GM18499 (cell line): ENCODE measurements at regions not wholly inside any gene's neighbourhood (a gene's known extent, or its start where the extent isn't known, plus 50 kb on each side); places are given as distances from the start of the nearest gene placed in this dataset.
"Not testable (repeated sequence)": the region's sequence is repeated elsewhere in the genome, so short reads cannot be mapped to it uniquely, and the experiment has no call there.

ENCODE experiments used
- ATAC-seq: cut with Tn5 transposase; IDR thresholded peaks from one replicate; pipeline ENCODE4 v1.9.1; 2021; ENCODE audit warnings: moderate number of reproducible peaks; ENCODE audit not compliant: insufficient read depth, unreplicated experiment

DNA sequence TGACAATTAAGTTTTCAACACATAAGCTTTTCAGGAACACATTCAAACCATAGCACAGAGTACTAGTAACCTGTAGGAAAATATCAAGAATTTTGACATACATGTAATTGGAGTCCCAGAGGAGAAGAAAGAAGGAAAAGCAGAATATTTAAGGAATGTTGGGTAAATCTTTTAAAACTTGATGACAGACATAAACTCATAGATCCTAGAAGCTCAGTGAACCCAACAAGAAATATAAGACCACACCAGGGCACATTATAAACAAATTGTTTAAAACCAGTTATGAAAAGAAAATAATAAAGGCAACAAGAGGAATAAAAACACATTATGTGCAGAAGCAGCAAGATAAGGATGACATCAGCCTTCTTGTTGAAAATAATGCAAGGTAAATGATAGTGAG lies 151.5 kb upstream of the ATXN1 start:
- no peak for ATAC-seq

DNA sequence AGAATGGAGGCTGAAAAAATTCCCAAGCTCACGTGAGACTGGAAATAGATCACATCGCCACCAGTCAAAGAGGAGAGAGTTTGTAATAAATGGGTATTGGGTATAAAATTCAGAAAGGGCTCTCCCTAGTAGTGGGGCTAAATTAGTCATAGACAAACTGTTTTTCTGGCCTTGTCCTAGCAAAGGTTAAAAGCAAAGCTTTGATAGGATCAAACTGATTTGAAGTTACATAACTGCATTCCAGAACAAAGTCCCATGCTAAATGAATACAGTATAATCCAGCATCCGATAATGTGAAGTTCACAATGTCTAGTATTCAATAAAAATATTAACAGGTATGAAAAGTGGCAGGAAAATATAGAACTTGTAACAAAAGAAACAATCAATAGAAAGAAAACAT lies 149.8 kb upstream of the ATXN1 start:
- no peak for ATAC-seq

DNA sequence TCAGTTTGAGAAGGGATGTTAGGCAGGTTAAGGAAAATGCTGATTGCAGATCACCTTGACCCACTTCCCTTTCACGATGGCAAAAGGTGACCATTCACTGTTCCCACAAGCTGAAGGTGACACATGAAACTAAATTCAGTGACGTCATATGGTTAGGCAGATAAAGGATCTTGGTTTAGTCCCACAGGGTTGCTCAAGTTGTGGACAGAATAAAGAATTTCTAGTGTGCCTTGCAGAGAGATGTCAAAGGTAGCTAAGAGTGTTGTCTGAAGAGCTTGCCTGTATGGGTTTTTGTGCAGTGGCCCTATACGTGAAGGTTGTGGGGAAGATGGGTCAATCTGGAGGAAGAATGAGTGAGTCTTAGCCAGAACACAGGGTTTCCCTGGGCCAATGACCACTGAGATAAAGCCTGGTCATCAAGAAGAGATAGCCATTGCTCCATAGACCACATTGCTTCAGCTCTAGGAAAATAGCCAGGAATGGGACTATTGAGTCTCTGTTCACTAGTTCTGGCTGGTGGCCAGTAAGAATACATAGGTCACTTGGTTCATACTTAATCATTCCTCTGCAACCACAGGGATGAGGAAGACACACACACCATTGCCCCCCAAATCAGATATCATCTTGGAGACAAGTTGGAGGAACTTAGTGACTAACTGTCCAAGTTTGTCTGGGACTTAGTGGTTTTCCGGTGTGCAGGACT lies 148.5 kb upstream of the ATXN1 start:
- no peak for ATAC-seq

DNA sequence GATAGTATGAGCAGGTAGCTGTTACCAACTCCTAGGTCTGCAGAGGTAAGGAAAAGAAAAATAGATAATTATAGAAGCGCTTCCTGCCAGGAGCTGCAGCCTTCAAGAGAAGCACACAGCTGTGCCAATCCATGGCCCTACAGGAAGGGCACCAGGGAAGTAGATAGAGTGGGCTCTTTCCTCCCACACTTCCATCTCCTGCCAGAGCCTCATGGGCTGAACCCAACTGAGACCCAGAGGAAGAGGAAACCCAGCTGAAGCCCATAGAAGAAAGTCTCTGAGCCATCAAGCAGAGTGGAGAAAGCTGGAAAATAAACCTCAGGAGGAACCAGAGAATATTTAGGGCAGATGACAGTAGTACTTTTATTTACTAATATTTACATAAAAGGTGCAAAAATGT lies 146.7 kb upstream of the ATXN1 start:
- no peak for ATAC-seq

DNA sequence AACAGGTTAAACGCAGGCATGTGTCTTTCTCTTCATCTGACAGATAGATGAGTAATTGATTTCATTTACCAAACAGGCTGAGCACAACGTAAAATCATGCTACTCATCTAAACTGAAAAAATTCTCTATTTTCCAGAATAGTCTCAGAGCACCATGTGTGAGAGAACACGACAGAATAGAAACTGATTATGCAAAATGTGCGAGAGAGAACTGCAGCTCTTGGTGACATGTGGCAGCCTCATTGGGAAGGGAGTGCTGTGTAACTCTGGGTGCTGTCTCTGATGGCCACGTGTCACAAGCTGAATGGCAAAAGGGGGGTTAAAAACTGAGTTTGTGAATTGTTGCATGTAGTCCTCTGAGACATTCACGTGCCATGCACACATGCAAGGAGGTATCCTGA lies 143.7 kb upstream of the ATXN1 start:
- no peak for ATAC-seq

DNA sequence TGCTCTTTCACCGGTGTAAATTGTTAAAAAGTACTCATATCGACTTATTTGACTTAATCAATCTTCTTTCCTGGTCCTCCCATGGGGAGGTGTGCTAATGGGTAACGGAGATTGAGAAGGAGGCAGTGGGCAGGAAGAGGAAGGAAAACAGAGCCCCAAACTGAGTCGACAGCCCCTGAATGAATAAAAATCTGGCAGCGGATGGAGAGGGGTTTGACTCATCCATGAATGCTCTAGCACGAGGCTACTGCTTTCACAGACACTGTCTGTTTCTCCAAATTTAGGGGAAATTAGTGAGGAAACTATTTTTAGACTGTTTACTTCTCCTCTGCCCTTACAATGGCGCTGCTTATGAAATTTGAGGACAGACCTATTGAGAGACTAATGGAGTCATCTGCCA lies 142.2 kb upstream of the ATXN1 start:
- ATAC-seq: no peak

DNA sequence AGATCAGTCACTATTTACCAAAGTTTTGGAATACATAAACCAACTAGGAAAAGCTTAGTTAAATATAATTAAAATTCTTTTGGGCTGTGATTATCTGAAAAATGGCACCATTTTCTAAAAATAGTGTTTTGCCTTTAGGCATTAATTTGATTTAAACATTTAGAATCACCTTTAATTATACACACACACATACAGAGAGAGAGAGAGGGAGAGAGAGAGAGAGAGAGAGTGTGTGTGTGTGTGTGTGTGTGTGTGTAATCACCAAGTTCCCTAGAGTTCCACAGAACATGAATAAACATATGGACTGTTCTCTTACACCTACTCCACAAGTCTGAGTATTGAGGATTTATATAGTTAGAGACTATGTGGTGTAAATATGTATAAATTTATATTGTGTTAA lies 141.2 kb upstream of the ATXN1 start:
- ATAC-seq: no peak

DNA sequence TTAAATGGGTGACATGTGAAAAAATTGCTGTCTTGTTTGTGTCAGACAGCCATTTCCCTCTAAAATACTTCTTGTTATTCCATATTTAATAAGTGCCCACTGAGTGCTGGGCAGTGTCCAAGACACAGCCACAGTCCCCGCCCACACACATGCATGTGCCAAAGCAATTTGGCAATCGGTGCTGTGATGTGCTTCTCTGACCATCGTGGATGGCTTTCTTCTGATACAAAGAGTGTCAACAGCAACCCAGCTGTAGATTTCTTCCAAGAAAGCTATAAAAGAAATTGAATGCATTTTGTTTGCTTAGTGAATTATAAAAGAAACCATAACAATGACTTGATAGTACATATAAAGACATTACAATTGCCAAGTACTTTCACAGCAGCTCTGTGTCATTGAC lies 140.5 kb upstream of the ATXN1 start:
- no peak for ATAC-seq

DNA sequence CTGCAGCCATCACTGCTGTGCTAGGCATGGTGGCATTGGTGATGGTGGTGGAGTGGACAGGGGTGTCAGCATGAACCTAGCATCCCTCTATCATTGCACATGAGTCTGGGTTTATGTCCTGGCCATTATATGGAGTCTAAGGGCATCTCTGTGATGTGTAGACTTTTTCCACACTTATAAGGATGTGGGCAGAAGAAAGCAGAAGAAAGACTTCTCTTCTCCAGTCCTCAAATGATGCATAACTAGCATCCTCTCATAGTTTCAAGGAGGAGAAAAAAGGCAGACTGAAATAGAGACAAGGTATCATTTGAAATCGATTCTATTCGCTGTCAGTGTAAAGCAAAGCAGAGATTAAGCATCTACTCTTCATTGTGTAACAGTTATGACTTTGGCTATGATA lies 140.0 kb upstream of the ATXN1 start:
- no peak for ATAC-seq

DNA sequence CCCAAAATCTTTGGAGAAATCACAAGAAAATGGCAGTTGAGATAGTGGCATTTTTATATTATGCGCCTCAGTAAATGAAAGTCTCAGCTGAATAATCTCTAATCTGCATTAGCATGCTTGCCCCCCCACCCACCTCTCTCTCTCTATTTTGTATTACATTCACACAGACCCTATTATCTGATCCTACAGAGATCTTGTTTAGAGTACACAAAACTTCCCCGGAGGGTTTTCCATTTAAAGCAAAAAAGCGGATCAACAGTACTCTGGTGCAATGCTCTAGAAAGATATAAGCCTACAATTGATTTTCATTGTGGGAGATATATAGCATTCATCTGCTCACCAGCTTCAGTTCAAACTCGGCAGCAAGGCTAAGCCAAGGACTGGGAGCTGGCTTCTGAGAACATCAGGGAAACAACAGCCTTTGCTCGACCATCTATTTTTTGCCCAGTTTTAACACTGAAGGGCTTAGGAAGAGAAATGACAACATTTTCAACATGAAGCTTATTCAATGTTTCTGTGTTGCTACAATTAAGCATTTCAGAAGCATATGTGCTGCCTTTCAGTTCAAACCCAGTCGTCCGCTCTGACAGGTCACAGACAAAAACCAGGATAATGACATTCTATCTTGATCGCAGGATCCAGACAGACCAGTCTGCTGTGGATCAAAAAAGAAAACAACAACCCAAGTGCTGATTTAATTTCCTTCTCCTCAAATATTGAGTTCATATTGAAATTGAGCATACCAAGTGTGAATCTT lies 137.6 kb upstream of the ATXN1 start:
- no peak for ATAC-seq

DNA sequence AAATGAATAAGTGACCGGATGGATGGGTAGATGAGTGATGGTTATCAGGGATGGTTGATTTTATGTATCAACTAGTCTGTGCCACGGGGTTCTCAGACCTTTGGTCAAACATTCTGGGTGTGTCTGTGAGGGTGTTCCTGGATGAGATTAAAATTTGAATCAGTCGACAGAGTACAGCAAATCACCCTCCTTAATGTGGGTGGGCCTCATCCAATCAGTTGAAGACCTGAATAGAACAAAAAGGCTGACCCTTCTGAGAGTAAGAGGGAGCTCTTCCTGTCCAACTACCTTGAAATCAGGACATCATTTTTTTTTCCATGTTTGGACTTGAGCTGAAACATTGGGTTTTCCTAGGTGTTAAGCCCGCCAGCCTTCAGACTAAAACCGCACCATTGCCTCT lies 136.4 kb upstream of the ATXN1 start:
- ATAC-seq: no peak

DNA sequence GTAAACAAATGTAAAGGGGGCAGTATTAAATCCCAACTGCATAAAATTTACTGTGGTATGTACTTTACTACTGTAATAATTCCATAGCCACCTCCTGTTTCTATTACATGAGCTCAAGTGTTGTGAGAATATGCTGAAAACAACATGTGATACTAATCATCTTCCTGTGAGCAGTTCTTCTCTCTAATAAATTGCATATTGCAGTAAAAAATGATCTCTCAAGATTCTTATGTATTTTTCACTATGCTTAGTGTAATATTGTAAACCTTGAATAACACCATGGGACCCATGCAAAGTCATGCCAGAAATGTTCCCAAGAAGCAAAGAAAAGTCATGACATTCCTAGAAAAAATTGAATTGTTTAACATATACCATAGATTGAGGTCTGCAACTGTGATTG lies 133.0 kb upstream of the ATXN1 start:
- no peak for ATAC-seq

DNA sequence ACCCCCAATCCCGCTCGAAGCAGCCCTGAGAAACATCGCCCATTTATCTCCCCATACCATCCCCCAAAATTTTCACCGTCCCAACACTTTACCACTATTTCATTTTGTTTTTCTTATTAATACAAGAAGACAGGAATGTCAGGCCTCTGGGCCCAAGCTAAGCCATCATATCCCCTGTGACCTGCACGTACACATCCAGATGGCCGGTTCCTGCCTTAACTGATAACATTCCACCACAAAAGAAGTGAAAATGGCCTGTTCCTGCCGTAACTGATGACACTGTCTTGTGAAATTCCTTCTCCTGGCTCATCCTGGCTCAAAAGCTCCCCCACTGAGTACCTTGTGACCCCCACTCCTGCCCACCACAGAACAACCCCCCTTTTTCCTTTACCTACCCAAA lies 129.8 kb upstream of the ATXN1 start:
- ATAC-seq: not testable (repeated sequence)

DNA sequence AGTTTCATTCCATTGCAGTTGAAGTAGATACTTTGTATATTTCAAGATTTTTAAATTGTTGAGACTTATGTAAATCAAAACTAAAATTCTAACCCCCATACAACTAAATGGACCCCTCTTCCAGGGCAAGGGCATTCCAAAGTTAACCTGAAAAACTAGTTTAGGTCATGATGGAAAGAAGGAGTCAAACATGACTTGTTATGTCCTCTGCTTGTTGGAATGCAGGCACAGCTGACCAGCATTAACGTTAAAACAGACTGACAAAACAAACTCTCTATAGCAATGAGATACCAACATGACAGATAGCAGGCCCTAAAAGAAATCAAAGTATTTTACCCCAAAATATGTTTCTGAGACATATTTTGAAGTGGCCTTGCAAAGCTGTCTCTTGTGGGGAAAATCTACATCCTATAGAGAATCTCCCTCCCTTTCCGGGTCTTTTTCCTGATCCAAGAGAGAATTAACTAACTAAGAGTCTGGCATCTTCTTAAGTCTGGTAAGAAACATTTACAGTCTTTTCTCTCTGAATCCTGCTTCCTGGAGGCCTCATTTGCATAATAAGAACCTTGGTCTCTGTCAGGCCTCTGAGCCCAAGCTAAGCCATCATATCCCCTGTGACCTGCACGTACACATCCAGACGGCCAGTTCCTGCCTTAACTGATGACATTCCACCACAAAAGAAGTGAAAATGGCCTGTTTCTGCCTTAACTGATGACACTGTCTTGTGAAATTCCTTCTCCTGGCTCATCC lies 124.3 kb upstream of the ATXN1 start:
- no peak for ATAC-seq

DNA sequence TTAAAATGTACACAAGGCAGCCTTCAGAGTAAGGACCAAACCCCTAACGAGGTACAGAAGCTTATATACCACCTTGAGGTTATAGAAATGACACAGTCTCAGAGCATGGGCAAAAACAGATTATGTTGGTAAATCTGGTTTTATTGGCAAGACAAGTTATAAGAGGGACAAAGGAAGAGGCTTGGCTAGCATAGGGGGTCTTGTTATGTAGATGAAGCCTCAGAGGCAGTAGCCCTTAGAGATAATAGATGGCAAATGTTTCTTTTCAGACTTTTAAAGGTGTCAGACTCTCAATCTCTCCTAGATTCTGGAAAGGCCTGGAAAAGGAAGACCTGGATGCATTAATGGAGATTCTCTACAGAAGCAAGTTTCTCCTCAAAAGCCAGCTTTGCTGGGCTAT lies 123.3 kb upstream of the ATXN1 start:
- no peak for ATAC-seq

DNA sequence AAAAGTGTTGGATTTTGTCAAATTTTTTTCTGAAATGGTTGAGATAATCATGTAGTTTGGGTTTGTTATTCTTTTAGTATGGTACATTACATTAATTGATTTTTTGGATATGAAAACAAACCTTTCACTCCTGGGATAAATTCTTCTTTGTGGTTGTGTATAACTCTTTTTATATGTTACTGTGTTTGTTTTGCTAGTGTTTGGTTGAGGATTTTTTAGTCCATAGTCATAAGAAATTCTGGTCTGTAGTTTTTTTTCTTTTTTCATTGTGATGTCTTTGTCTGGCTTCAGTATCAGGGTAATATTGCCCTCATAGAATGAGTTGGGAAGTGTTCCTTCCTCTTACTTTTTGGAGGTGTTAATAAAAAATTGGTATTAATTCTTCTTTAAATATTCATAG lies 122.2 kb upstream of the ATXN1 start:
- no peak for ATAC-seq

DNA sequence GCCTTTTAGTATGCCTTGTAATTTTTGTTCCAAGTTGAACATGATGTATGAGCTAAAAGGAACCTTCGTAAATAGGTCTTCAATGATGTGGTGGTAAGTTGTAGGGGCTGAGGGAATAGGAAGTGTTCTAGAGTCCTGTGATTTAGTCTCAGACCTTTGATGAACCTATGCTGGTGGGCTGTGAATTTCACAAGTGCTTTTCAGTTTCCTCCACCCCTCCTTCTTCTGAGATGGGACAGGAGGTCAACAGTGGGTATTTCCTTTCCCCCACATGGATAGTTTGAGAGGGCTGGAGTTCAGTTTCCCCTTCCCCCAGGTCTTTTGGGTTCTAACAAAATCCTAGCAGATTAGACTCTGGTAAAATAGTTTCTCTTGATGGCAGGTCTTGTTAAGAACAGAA lies 121.0 kb upstream of the ATXN1 start:
- no peak for ATAC-seq

DNA sequence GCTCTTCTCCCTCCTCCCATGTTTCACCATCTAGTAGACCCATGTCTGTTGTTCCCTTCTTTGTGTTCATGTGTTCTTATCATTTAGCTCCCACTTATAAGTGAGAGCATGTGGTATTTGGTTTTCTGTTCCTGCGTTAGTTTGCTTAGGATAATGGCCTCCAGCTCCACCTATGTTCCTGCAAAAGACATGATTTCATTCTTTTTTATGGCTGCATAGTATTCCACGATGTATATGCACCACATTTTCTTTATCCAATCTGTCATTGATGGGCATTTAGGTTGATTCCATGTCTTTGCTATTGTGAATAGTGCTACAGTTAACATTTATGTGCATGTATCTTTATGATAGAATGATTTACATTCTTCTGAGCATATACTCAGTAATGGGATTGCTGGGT lies 115.6 kb upstream of the ATXN1 start:
- ATAC-seq: not testable (repeated sequence)

DNA sequence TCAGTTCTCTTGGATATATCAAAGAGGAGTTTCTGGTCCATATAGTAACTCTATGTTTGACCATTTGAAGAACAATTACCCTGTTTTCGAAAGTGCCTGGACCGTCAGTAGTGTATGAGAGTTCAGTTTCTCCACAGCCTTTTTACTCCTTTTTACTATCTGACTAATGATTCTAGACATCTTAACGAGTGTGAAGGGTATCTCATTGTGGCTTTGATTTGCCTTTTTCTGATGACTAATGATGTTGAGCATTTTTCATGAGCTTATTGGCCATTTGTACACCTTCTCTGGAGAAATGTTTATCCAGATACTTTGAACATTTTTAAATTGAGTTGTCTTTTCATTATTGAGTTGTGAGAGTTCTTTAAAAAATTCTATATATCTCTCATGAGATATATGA lies 114.9 kb upstream of the ATXN1 start:
- no peak for ATAC-seq

DNA sequence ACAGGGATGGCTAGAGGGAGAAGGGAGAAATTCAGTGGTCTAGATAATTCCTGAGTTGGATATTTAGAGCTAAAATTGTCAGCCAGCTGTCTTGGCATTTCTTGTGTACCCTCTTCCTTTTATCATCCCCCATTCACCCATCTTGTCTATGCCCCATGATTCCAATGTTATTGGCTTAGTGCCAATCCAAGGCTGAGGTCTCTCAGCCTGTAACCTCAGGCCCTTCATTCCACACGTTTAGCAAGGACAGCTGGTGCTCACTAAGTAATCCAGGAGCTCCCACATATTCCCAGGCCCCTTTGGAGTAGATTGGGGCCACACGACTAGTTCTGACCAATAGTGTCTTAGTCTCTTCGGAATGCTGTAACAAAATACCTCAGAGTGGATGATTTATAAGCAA lies 112.4 kb upstream of the ATXN1 start:
- ATAC-seq: no peak

DNA sequence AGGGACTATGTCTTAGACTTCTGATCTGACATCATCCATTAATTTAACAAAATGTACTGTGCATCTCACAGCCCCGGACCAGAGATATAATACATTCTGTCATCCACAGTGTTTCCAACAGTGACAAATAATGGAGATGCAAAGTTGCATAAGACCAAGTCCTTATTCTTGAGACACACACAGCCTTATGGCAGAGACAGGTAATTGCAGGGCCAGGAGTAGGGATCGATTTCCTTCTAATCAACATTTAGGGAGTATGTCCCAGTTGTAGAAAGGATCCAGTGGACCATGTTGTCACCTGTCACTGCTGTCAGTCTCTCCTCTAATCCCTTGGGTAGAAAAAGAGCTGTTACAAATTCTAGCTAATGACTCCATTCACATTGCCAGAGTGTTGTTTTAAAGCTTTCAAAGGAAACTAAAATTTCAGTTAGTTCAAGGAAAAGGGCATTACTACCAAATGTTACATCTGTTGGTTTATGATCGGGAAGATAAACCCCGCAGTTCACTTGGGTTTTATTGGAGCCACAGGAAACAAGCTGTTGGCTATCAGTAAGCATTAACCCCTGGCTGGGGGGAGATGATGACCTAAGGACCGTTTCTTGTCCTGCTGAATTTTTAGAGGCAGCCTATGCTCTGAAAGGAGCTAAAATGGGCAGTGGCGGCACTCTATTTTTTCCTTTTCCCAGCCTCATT lies 111.4 kb upstream of the ATXN1 start:
- ATAC-seq: no peak
